ENCODE measurements at regions not wholly inside any gene's neighbourhood (a gene's known extent, or its start where the extent isn't known, plus 50 kb on each side); places are given as distances from the start of the nearest gene placed in this dataset.
A peak's percentile ranks its signal among the peaks of the same experiment; 100 is the strongest.

GRCh38 chr6:33950891-33951889 is 147.4 kb upstream of the MLN start:
- peak; percentile 79 for DNase-seq

- DNase-seq, result peak; percentile 79
Observed at GRCh38 chr6:33950472-33950881, 146.7 kb upstream of the MLN start.

- DNase-seq, result no peak
Observed at GRCh38 chr6:33949877-33950435, 146.2 kb upstream of the MLN start.

GRCh38 chr6:33949111-33949510 is 145.3 kb upstream of the MLN start:
- no peak for DNase-seq

GRCh38 chr6:33947916-33948594 is 144.3 kb upstream of the MLN start:
- DNase-seq, result no peak

GRCh38 chr6:33947047-33947446 is 143.2 kb upstream of the MLN start:
- DNase-seq, result no peak

- no peak for DNase-seq
Observed at GRCh38 chr6:33945931-33946330, 142.1 kb upstream of the MLN start.

GRCh38 chr6:33944686-33945411 is 141.0 kb upstream of the MLN start:
- DNase-seq, result no peak

- no peak for DNase-seq
Observed at GRCh38 chr6:33936886-33937285, 133.1 kb upstream of the MLN start.

- no peak for DNase-seq
Observed at GRCh38 chr6:33935439-33936080, 131.8 kb upstream of the MLN start.

- no peak for DNase-seq
Observed at GRCh38 chr6:33934731-33935270, 131.0 kb upstream of the MLN start.

GRCh38 chr6:33933101-33933500 is 129.3 kb upstream of the MLN start:
- DNase-seq, result no peak

- DNase-seq, result no peak
Observed at GRCh38 chr6:33931799-33932198, 128.0 kb upstream of the MLN start.

- peak; percentile 7 for DNase-seq
Observed at GRCh38 chr6:33929575-33930288, 125.9 kb upstream of the MLN start.

GRCh38 chr6:33927616-33928015 is 123.8 kb upstream of the MLN start:
- no peak for DNase-seq

GRCh38 chr6:33927112-33927511 is 123.3 kb upstream of the MLN start:
- DNase-seq, result no peak

GRCh38 chr6:33926451-33926850 is 122.6 kb upstream of the MLN start:
- no peak for DNase-seq

GRCh38 chr6:33925936-33926335 is 122.1 kb upstream of the MLN start:
- no peak for DNase-seq

GRCh38 chr6:33925210-33925609 is 121.4 kb upstream of the MLN start:
- DNase-seq, result no peak

GRCh38 chr6:33924681-33925080 is 120.9 kb upstream of the MLN start:
- DNase-seq, result no peak

GRCh38 chr6:33923857-33924514 is 120.2 kb upstream of the MLN start:
- DNase-seq, result no peak
